K562 (cell line): ENCODE measurements at regions not wholly inside any gene's neighbourhood (a gene's known extent, or its start where the extent isn't known, plus 50 kb on each side); places are given as distances from the start of the nearest gene placed in this dataset.

Source experiments
- BDP1 ChIP-seq: IDR thresholded peaks from 3 replicates; pipeline ENCODE4 v1.6.1; 2011; ENCODE audit not compliant: insufficient read length, insufficient read depth
- HDAC2 ChIP-seq: fragments of 450-650 bp; IDR thresholded peaks from 2 replicates; pipeline ENCODE4 v1.6.1; 2016; ENCODE audit warnings: mild to moderate bottlenecking
- U2AF1 ChIP-seq: fragments of 200-400 bp; formaldehyde crosslinking; optimal IDR thresholded peaks from 2 replicates; pipeline ENCODE3; 2017; ENCODE audit warnings: mild to moderate bottlenecking, low read depth, low read length, moderate library complexity
- YY1 ChIP-seq, 3 experiments: IDR thresholded peaks; 2 replicates each; pipeline ENCODE4 v1.6.1; 2011; ENCODE audit warnings: low read length in 2 of 3, mild to moderate bottlenecking in 2 of 3, moderate library complexity in 2 of 3, borderline replicate concordance in 1 of 3, control low read depth in 1 of 3, low read depth in 1 of 3; ENCODE audit not compliant: insufficient read depth in 3 of 3, insufficient replicate concordance in 2 of 3, control insufficient read depth in 1 of 3, insufficient read length in 1 of 3; ENCODE audit errors: extremely low read depth in 1 of 3
- ZFP1 ChIP-seq: fragments of 450-650 bp; formaldehyde crosslinking; IDR thresholded peaks from 2 replicates; pipeline ENCODE4 v1.4.0; 2020; ENCODE audit warnings: mild to moderate bottlenecking, mixed read lengths
- ZFP36 ChIP-seq: fragments of 150-350 bp; IDR thresholded peaks from 2 replicates; pipeline ENCODE4 v1.6.1; 2018; ENCODE audit warnings: low read length, low read depth; ENCODE audit not compliant: partially characterized antibody
- ZNF263 ChIP-seq: sonication (generic); formaldehyde crosslinking; IDR thresholded peaks from 2 replicates; pipeline ENCODE4 v1.8.0; 2022; ENCODE audit warnings: mild to moderate bottlenecking, missing genetic modification reagents, borderline replicate concordance
- ZNF696 ChIP-seq: fragments of 250-450 bp; sonication (Bioruptor Pico); conservative IDR thresholded peaks from 2 replicates; pipeline ENCODE4 v1.4.0; 2020; ENCODE audit warnings: mild to moderate bottlenecking, moderate library complexity
- TF ChIP-seq, protein P1 (sequence below), 2 experiments: fragments of 150-350 bp in 1 of 2; IDR thresholded peaks; 2 replicates each; pipeline ENCODE4 v1.6.1; 2012 to 2016; ENCODE audit warnings: low read depth in 2 of 2, low read length in 2 of 2, mild to moderate bottlenecking in 1 of 2, moderate library complexity in 1 of 2
- TF ChIP-seq, protein P2 (sequence below): fragments of 450-650 bp; IDR thresholded peaks from 2 replicates; pipeline ENCODE4 v1.6.1; 2016; ENCODE audit warnings: low read depth, mild to moderate bottlenecking, moderate library complexity
- TF ChIP-seq, protein P3 (sequence below): fragments of 250-450 bp; sonication (Bioruptor Pico); IDR thresholded peaks from 2 replicates; pipeline ENCODE4 v1.8.0; 2021; ENCODE audit warnings: moderate library complexity, mild to moderate bottlenecking, inconsistent platforms
- TF ChIP-seq, protein P4 (sequence below): fragments of 450-650 bp; formaldehyde crosslinking; IDR thresholded peaks from 2 replicates; pipeline ENCODE4 v1.4.0; 2020; ENCODE audit warnings: mild to moderate bottlenecking, mixed read lengths
- TF ChIP-seq, protein P5 (sequence below): sonication (generic); formaldehyde crosslinking; IDR thresholded peaks from 2 replicates; pipeline ENCODE4 v1.8.0; 2022; ENCODE audit warnings: missing genetic modification reagents, mild to moderate bottlenecking, moderate library complexity, borderline replicate concordance
- TF ChIP-seq, protein P6 (sequence below): sonication (generic); formaldehyde crosslinking; IDR thresholded peaks from 2 replicates; pipeline ENCODE4 v1.8.0; 2022; ENCODE audit warnings: mild to moderate bottlenecking, missing genetic modification reagents
- TF ChIP-seq, protein P7 (sequence below): fragments of 250-450 bp; sonication (Bioruptor Pico); IDR thresholded peaks from 2 replicates; pipeline ENCODE4 v1.5.0; 2021

DNA sequence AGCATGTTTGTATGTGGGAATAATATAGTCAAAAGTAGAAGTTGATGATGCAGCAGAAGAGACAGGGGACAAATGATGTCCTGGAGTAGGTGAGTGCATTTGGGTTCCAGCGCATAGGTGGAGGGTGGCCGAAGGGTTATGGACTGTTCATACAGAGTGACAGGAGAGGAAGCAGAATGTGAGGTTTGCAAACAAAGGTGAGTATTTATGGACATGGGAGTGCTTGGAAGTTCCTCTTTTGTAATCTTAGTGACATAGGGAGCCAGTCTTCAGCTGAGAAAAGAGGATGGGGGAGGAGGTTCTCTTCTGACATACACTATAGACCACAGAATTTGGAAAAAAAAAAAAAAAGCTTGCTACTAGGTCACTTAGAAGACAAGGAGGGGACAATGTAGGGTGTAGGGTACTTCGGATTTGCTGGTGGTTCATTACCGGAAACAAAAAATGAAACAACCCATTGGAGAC, 331.6 kb downstream of the DLEU7 start (continued):
- TF ChIP-seq BDP1 (no peak), ZFP1 (CRISPR knock-in tag) (no peak), ZNF263 (CRISPR knock-in tag) (no peak), ZFP36 (no peak), HDAC2 (no peak), YY1 (IDR thresholded peaks at IDR 0.05; ENCODE audit: borderline replicate concordance in 1 of 3, control insufficient read depth in 1 of 3, extremely low read depth in 1 of 3, insufficient read depth in 3 of 3, insufficient read length in 1 of 3, insufficient replicate concordance in 2 of 3, low read depth in 1 of 3, low read length in 2 of 3) (no peak), U2AF1 (no peak), ZNF696 (no peak)
- TF ChIP-seq, protein P1, sequence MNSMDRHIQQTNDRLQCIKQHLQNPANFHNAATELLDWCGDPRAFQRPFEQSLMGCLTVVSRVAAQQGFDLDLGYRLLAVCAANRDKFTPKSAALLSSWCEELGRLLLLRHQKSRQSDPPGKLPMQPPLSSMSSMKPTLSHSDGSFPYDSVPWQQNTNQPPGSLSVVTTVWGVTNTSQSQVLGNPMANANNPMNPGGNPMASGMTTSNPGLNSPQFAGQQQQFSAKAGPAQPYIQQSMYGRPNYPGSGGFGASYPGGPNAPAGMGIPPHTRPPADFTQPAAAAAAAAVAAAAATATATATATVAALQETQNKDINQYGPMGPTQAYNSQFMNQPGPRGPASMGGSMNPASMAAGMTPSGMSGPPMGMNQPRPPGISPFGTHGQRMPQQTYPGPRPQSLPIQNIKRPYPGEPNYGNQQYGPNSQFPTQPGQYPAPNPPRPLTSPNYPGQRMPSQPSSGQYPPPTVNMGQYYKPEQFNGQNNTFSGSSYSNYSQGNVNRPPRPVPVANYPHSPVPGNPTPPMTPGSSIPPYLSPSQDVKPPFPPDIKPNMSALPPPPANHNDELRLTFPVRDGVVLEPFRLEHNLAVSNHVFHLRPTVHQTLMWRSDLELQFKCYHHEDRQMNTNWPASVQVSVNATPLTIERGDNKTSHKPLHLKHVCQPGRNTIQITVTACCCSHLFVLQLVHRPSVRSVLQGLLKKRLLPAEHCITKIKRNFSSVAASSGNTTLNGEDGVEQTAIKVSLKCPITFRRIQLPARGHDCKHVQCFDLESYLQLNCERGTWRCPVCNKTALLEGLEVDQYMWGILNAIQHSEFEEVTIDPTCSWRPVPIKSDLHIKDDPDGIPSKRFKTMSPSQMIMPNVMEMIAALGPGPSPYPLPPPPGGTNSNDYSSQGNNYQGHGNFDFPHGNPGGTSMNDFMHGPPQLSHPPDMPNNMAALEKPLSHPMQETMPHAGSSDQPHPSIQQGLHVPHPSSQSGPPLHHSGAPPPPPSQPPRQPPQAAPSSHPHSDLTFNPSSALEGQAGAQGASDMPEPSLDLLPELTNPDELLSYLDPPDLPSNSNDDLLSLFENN (IDR thresholded peaks at IDR 0.05; ENCODE audit: low read depth in 2 of 2, low read length in 2 of 2) = no peak
- TF ChIP-seq, protein P2, sequence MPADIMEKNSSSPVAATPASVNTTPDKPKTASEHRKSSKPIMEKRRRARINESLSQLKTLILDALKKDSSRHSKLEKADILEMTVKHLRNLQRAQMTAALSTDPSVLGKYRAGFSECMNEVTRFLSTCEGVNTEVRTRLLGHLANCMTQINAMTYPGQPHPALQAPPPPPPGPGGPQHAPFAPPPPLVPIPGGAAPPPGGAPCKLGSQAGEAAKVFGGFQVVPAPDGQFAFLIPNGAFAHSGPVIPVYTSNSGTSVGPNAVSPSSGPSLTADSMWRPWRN = no peak
- TF ChIP-seq, protein P3, sequence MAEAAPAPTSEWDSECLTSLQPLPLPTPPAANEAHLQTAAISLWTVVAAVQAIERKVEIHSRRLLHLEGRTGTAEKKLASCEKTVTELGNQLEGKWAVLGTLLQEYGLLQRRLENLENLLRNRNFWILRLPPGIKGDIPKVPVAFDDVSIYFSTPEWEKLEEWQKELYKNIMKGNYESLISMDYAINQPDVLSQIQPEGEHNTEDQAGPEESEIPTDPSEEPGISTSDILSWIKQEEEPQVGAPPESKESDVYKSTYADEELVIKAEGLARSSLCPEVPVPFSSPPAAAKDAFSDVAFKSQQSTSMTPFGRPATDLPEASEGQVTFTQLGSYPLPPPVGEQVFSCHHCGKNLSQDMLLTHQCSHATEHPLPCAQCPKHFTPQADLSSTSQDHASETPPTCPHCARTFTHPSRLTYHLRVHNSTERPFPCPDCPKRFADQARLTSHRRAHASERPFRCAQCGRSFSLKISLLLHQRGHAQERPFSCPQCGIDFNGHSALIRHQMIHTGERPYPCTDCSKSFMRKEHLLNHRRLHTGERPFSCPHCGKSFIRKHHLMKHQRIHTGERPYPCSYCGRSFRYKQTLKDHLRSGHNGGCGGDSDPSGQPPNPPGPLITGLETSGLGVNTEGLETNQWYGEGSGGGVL = no peak
- TF ChIP-seq, protein P4, sequence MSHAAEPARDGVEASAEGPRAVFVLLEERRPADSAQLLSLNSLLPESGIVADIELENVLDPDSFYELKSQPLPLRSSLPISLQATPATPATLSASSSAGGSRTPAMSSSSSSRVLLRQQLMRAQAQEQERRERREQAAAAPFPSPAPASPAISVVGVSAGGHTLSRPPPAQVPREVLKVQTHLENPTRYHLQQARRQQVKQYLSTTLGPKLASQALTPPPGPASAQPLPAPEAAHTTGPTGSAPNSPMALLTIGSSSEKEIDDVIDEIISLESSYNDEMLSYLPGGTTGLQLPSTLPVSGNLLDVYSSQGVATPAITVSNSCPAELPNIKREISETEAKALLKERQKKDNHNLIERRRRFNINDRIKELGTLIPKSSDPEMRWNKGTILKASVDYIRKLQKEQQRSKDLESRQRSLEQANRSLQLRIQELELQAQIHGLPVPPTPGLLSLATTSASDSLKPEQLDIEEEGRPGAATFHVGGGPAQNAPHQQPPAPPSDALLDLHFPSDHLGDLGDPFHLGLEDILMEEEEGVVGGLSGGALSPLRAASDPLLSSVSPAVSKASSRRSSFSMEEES (CRISPR knock-in tag) = no peak
- TF ChIP-seq, protein P5, sequence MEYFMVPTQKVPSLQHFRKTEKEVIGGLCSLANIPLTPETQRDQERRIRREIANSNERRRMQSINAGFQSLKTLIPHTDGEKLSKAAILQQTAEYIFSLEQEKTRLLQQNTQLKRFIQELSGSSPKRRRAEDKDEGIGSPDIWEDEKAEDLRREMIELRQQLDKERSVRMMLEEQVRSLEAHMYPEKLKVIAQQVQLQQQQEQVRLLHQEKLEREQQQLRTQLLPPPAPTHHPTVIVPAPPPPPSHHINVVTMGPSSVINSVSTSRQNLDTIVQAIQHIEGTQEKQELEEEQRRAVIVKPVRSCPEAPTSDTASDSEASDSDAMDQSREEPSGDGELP (CRISPR knock-in tag) = no peak
- TF ChIP-seq, protein P6, sequence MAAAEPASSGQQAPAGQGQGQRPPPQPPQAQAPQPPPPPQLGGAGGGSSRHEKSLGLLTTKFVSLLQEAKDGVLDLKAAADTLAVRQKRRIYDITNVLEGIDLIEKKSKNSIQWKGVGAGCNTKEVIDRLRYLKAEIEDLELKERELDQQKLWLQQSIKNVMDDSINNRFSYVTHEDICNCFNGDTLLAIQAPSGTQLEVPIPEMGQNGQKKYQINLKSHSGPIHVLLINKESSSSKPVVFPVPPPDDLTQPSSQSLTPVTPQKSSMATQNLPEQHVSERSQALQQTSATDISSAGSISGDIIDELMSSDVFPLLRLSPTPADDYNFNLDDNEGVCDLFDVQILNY (CRISPR knock-in tag) = no peak
- TF ChIP-seq, protein P7, sequence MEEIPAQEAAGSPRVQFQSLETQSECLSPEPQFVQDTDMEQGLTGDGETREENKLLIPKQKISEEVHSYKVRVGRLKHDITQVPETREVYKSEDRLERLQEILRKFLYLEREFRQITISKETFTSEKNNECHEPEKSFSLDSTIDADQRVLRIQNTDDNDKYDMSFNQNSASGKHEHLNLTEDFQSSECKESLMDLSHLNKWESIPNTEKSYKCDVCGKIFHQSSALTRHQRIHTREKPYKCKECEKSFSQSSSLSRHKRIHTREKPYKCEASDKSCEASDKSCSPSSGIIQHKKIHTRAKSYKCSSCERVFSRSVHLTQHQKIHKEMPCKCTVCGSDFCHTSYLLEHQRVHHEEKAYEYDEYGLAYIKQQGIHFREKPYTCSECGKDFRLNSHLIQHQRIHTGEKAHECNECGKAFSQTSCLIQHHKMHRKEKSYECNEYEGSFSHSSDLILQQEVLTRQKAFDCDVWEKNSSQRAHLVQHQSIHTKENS (CRISPR knock-in tag) = no peak
